RWPE2 (cell line): ENCODE measurements at regions not wholly inside any gene's neighbourhood (a gene's known extent, or its start where the extent isn't known, plus 50 kb on each side); places are given as distances from the start of the nearest gene placed in this dataset.

Experiments used
- ATAC-seq: fragments of 200-7000 bp; cut with Tn5 transposase; 3 replicates; pipeline ENCODE4 v1.9.1; 2021; ENCODE audit warnings: low read depth
- DNase-seq: peaks from one replicate; pipeline ENCODE4 v3.0.0-alpha.2; 2020; ENCODE audit warnings: low spot score
- H3K27ac ChIP-seq: fragments of 450-650 bp; 2 replicates; pipeline ENCODE4 v1.5.1; 2017; ENCODE audit warnings: mild to moderate bottlenecking; ENCODE audit not compliant: poor library complexity, severe bottlenecking
- H3K27me3 ChIP-seq: fragments of 250-450 bp; sonication (Bioruptor Pico); 2 replicates; pipeline ENCODE4 v1.5.1; 2021; ENCODE audit warnings: mild to moderate bottlenecking, moderate library complexity; ENCODE audit not compliant: insufficient read depth, poor library complexity, severe bottlenecking
- H3K36me3 ChIP-seq: fragments of 250-450 bp; sonication (Bioruptor Pico); 2 replicates; pipeline ENCODE4 v1.5.1; 2020; ENCODE audit warnings: low read depth, mild to moderate bottlenecking, moderate library complexity
- H3K4me1 ChIP-seq: fragments of 250-450 bp; sonication (Bioruptor Pico); 2 replicates; pipeline ENCODE4 v1.5.1; 2021; ENCODE audit warnings: mild to moderate bottlenecking, moderate library complexity; ENCODE audit not compliant: insufficient read depth, poor library complexity, severe bottlenecking
- H3K4me3 ChIP-seq: fragments of 250-450 bp; sonication (Bioruptor Pico); 2 replicates; pipeline ENCODE4 v1.5.1; 2021; ENCODE audit warnings: mild to moderate bottlenecking, moderate library complexity; ENCODE audit not compliant: severe bottlenecking
- H3K9me3 ChIP-seq: fragments of 250-450 bp; sonication (Bioruptor Pico); 2 replicates; pipeline ENCODE4 v1.5.1; 2021; ENCODE audit warnings: mild to moderate bottlenecking, moderate library complexity; ENCODE audit not compliant: severe bottlenecking
- CTCF ChIP-seq: fragments of 450-650 bp; IDR thresholded peaks from one replicate; pipeline ENCODE4 v1.5.1; 2017; ENCODE audit warnings: mild to moderate bottlenecking, moderate library complexity; ENCODE audit not compliant: poor library complexity, severe bottlenecking

GRCh38 chr12:107417004-107417403 lies 268.6 kb upstream of the PWP1 start:
- no peak for TF ChIP-seq CTCF
- DNase-seq = no peak
- Histone ChIP-seq H3K4me1 (peaks cover 13% of the 10 kb centered on the region), H3K27me3 (no peaks in the 10 kb centered on the region), H3K27ac (no peak overlapping the region), H3K4me3 (no peak overlapping the region), H3K9me3 (no peaks in the 10 kb centered on the region), H3K36me3 (peaks cover 4% of the 10 kb centered on the region; the same call in 1 of the 2 replicates)
- no peak for ATAC-seq

GRCh38 chr12:107418981-107419380 lies 266.6 kb upstream of the PWP1 start:
- Histone ChIP-seq H3K4me1 (peaks cover 8% of the 10 kb centered on the region), H3K27ac (no peak overlapping the region), H3K36me3 (peaks cover 4% of the 10 kb centered on the region; the same call in 1 of the 2 replicates), H3K27me3 (no peaks in the 10 kb centered on the region), H3K4me3 (no peak overlapping the region), H3K9me3 (no peaks in the 10 kb centered on the region)
- DNase-seq (no peak), ATAC-seq (no peak)
- TF ChIP-seq CTCF = no peak

- Histone ChIP-seq H3K9me3 (no peaks in the 10 kb centered on the region), H3K4me1 (peaks cover under 1% of the 10 kb centered on the region), H3K36me3 (peaks cover 4% of the 10 kb centered on the region; the same call in 1 of the 2 replicates), H3K27me3 (no peaks in the 10 kb centered on the region), H3K4me3 (no peak overlapping the region), H3K27ac (no peak overlapping the region)
- no peak for TF ChIP-seq CTCF
- ATAC-seq = no peak
- DNase-seq = no peak
Observed at GRCh38 chr12:107423531-107423930, 262.1 kb upstream of the PWP1 start.

GRCh38 chr12:107429006-107429705 lies 256.4 kb upstream of the PWP1 start:
- no peak for DNase-seq
- H3K4me3 ChIP-seq = no peak overlapping the region
- peak; percentile 99 for ATAC-seq
- no peaks in the 10 kb centered on the region for H3K36me3 ChIP-seq
- peaks cover 13% of the 10 kb centered on the region for H3K4me1 ChIP-seq
- no peak for TF ChIP-seq CTCF
- H3K9me3 ChIP-seq = no peaks in the 10 kb centered on the region
- peak overlapping the region; percentile 38 for H3K27ac ChIP-seq
- H3K27me3 ChIP-seq = no peaks in the 10 kb centered on the region

GRCh38 chr12:107431942-107432341 lies 253.7 kb upstream of the PWP1 start:
- ATAC-seq (no peak), DNase-seq (no peak)
- peaks cover 21% of the 10 kb centered on the region for H3K4me1 ChIP-seq
- no peak for TF ChIP-seq CTCF
- no peaks in the 10 kb centered on the region for H3K9me3 ChIP-seq
- no peaks in the 10 kb centered on the region for H3K27me3 ChIP-seq
- H3K27ac ChIP-seq = no peak overlapping the region
- no peak overlapping the region for H3K4me3 ChIP-seq
- no peaks in the 10 kb centered on the region for H3K36me3 ChIP-seq
